SK-N-SH (cell line): ENCODE measurements at regions not wholly inside any gene's neighbourhood (a gene's known extent, or its start where the extent isn't known, plus 50 kb on each side); places are given as distances from the start of the nearest gene placed in this dataset.
A peak's percentile ranks its signal among the peaks of the same experiment; 100 is the strongest.

Experiments
- CTCF ChIA-PET: fragments of 300-600, 350-600 bp; formaldehyde crosslinking; extraction: SDS; loops from one replicate; lab custom pipeline; 2021; lab: Yijun Ruan, JAX
- POLR2A ChIA-PET: fragments of 350-600 bp; sonication (Branson Sonifier 250); formaldehyde crosslinking; extraction: SDS; loops from one replicate; lab custom pipeline; 2020; ENCODE audit warnings: antibody characterized with exemption, inconsistent platforms; lab: Yijun Ruan, JAX
- DNase-seq: peaks from one replicate; pipeline ENCODE4 v3.0.0; 2012
- H2AFZ ChIP-seq: fragments of 200-600 bp; sonication (generic); 2 replicates; pipeline ENCODE4 v1.8.1; 2016; ENCODE audit warnings: antibody characterized with exemption, mild to moderate bottlenecking, low read depth
- H3F3A ChIP-seq: fragments of 200-600 bp; sonication (generic); replicated peaks from 2 replicates; pipeline ENCODE3; 2016; ENCODE audit warnings: antibody characterized with exemption, mild to moderate bottlenecking; ENCODE audit not compliant: insufficient read depth
- H3K27ac ChIP-seq, 2 experiments: fragments of 200-500 bp in 1 of 2; fragments of 200-600 bp in 1 of 2; sonication (Bioruptor generic) in 1 of 2; sonication (generic), shearing (Covaris generic) in 1 of 2; 2 replicates each; pipeline versions ENCODE4 v1.5.1 to v1.6.1; 2014 to 2016; ENCODE audit warnings: low read depth in 2 of 2, inconsistent platforms in 1 of 2, low read length in 1 of 2, mild to moderate bottlenecking in 1 of 2, mixed read lengths in 1 of 2
- H3K27me3 ChIP-seq: fragments of 200-600 bp; sonication (generic), shearing (Covaris generic); 2 replicates; pipeline ENCODE4 v1.6.1; 2016; ENCODE audit warnings: mixed run types; ENCODE audit not compliant: insufficient read depth
- H3K36me3 ChIP-seq, 2 experiments: fragments of 200-500 bp in 1 of 2; fragments of 200-600 bp in 1 of 2; sonication (Bioruptor generic) in 1 of 2; sonication (generic) in 1 of 2; replicated peaks in 1 of 2; 2 replicates each; pipeline versions ENCODE3 to v1.5.1; 2014 to 2016; ENCODE audit warnings: low read length in 1 of 2, mild to moderate bottlenecking in 1 of 2; ENCODE audit not compliant: insufficient read depth in 2 of 2, control insufficient read depth in 1 of 2
- H3K4me1 ChIP-seq, 2 experiments: fragments of 200-500 bp in 1 of 2; fragments of 200-600 bp in 1 of 2; sonication (Bioruptor generic) in 1 of 2; sonication (generic), shearing (Covaris generic) in 1 of 2; 2 replicates each; pipeline versions ENCODE4 v1.5.1 to v1.6.1; 2014 to 2016; ENCODE audit warnings: low read depth in 1 of 2, low read length in 1 of 2, mixed run types in 1 of 2; ENCODE audit not compliant: insufficient read depth in 2 of 2, control insufficient read depth in 1 of 2
- H3K4me2 ChIP-seq: fragments of 200-600 bp; sonication (generic), shearing (Covaris generic); 2 replicates; pipeline ENCODE4 v1.6.1; 2017; ENCODE audit warnings: mixed run types
- H3K4me3 ChIP-seq, 2 experiments: fragments of 200-500 bp in 1 of 2; fragments of 200-600 bp in 1 of 2; sonication (Bioruptor generic) in 1 of 2; sonication (generic), shearing (Covaris generic) in 1 of 2; 2 replicates each; pipeline versions ENCODE4 v1.5.1 to v1.8.1; 2014 to 2016; ENCODE audit warnings: low read depth in 2 of 2, inconsistent platforms in 1 of 2, low read length in 1 of 2, mild to moderate bottlenecking in 1 of 2, mixed read lengths in 1 of 2, moderate library complexity in 1 of 2
- H3K79me2 ChIP-seq: fragments of 200-600 bp; sonication (generic); 2 replicates; pipeline ENCODE4 v1.8.1; 2017; ENCODE audit warnings: mild to moderate bottlenecking; ENCODE audit not compliant: insufficient read depth
- H3K9ac ChIP-seq: fragments of 200-600 bp; sonication (generic); 2 replicates; pipeline ENCODE4 v1.6.1; 2017; ENCODE audit warnings: mixed run types
- H3K9me2 ChIP-seq: fragments of 200-600 bp; sonication (generic); 2 replicates; pipeline ENCODE4 v1.6.1; 2017; ENCODE audit warnings: mixed run types
- H3K9me3 ChIP-seq: fragments of 200-600 bp; sonication (generic); 2 replicates; pipeline ENCODE4 v1.6.1; 2017; ENCODE audit warnings: mixed run types, mild to moderate bottlenecking, moderate library complexity
- H4K20me1 ChIP-seq: fragments of 200-600 bp; sonication (generic); 2 replicates; pipeline ENCODE4 v1.6.1; 2017; ENCODE audit warnings: mild to moderate bottlenecking, mixed run types; ENCODE audit not compliant: insufficient read depth
- ELF1 ChIP-seq: IDR thresholded peaks from 2 replicates; pipeline ENCODE4 v1.4.0; 2012
- EZH2phosphoT487 ChIP-seq: fragments of 200-600 bp; sonication (generic); IDR thresholded peaks from 2 replicates; pipeline ENCODE4 v1.6.1; 2017; ENCODE audit warnings: low read depth, mixed run types, mild to moderate bottlenecking, antibody characterized with exemption, moderate library complexity, borderline replicate concordance
- FOXJ3 ChIP-seq: sonication (generic); formaldehyde crosslinking; IDR thresholded peaks from 2 replicates; pipeline ENCODE4 v1.5.1; 2020; ENCODE audit warnings: mild to moderate bottlenecking, missing genetic modification reagents
- FOXM1 ChIP-seq: IDR thresholded peaks from 2 replicates; pipeline ENCODE4 v1.4.0; 2012; ENCODE audit warnings: low read depth, mild to moderate bottlenecking
- GATA2 ChIP-seq: sonication (generic); formaldehyde crosslinking; IDR thresholded peaks from 2 replicates; pipeline ENCODE4 v1.5.0; 2020; ENCODE audit warnings: mild to moderate bottlenecking, missing genetic modification reagents
- MAX ChIP-seq: IDR thresholded peaks from 2 replicates; pipeline ENCODE4 v1.4.0; 2012; ENCODE audit warnings: low read depth
- NFIC ChIP-seq: IDR thresholded peaks from 2 replicates; pipeline ENCODE4 v1.4.0; 2012; ENCODE audit warnings: borderline replicate concordance
- PBX3 ChIP-seq: IDR thresholded peaks from 2 replicates; pipeline ENCODE4; 2012
- RAD21 ChIP-seq: IDR thresholded peaks from 2 replicates; pipeline ENCODE4 v1.6.1; 2012; ENCODE audit warnings: mild to moderate bottlenecking, low read length
- RCOR1 ChIP-seq: fragments of 150-350 bp; IDR thresholded peaks from 2 replicates; pipeline ENCODE4 v1.6.1; 2017; ENCODE audit warnings: antibody characterized with exemption, low read length
- RFX5 ChIP-seq: IDR thresholded peaks from 2 replicates; pipeline ENCODE4 v1.6.1; 2012; ENCODE audit warnings: mild to moderate bottlenecking, improper control_type of control experiment, low read length
- TEAD4 ChIP-seq: IDR thresholded peaks from 2 replicates; pipeline ENCODE4 v1.4.0; 2012; ENCODE audit warnings: mild to moderate bottlenecking, borderline replicate concordance; ENCODE audit not compliant: insufficient read depth
- USF1 ChIP-seq: IDR thresholded peaks from 2 replicates; pipeline ENCODE4 v1.4.0; 2012; ENCODE audit warnings: low read depth, borderline replicate concordance
- USF2 ChIP-seq: fragments of 150-350 bp; IDR thresholded peaks from 2 replicates; pipeline ENCODE4 v1.6.1; 2017; ENCODE audit warnings: antibody characterized with exemption, low read length, low read depth, borderline replicate concordance
- YY1 ChIP-seq: IDR thresholded peaks from 2 replicates; pipeline ENCODE4 v1.4.0; 2012; ENCODE audit warnings: low read depth, mild to moderate bottlenecking
- WGBS: methylation state at CpG from one replicate; pipeline ENCODE4 v1.1.6; 2017; ENCODE audit warnings: low lambda C conversion rate; 5-methylcytosine and 5-hydroxymethylcytosine counted together

GRCh38 chr1:99591886-99592285 is 54.0 kb upstream of the PALMD start (continued):
- TF ChIP-seq MAX (no peak), ELF1 (no peak), RFX5 (no peak), USF1 (no peak), RAD21 (no peak), RCOR1 (no peak)

- H3K27me3 ChIP-seq = no peaks in the 10 kb centered on the region
- H3K27ac ChIP-seq = no peak overlapping the region
- no peaks in the 10 kb centered on the region for H3K36me3 ChIP-seq
- ChIA-PET POLR2A (no interaction called here), CTCF (no interaction called here)
- peak overlapping the region; percentile 30; the same call in 1 of the 2 replicates for H2AFZ ChIP-seq
- H3K9ac ChIP-seq = no peak overlapping the region
- H3K79me2 ChIP-seq = no peaks in the 10 kb centered on the region
- TF ChIP-seq FOXM1 = no peak
- TF ChIP-seq USF2 = no peak
- TF ChIP-seq PBX3 = no peak
- TF ChIP-seq RAD21 = no peak
- no peak for TF ChIP-seq RCOR1
- no peak overlapping the region for H3K4me2 ChIP-seq
- no peaks in the 10 kb centered on the region for H3K9me2 ChIP-seq
- H3K4me3 ChIP-seq = no peak overlapping the region
- DNase-seq = no peak
- no peaks in the 10 kb centered on the region for H3K9me3 ChIP-seq
- H3F3A ChIP-seq = peaks cover 33% of the 10 kb centered on the region
- 95% methylated on average over 2 of the region's 2 CpGs for WGBS
- H4K20me1 ChIP-seq = no peaks in the 10 kb centered on the region
- H3K4me1 ChIP-seq = peaks cover 0 to 31% of the 10 kb centered on the region in 2 experiments; a peak in 3 of 4 replicates
These were observed 51.7 kb upstream of the PALMD start for GRCh38 chr1:99594205-99594604.

GRCh38 chr1:99595041-99595440 is 50.9 kb upstream of the PALMD start:
- no peak overlapping the region for H3K27ac ChIP-seq
- H3K4me2 ChIP-seq = no peak overlapping the region
- CTCF ChIA-PET = no interaction called here
- no peak overlapping the region; the same call in 1 of the 2 replicates for H2AFZ ChIP-seq
- H4K20me1 ChIP-seq = no peaks in the 10 kb centered on the region
- no peaks in the 10 kb centered on the region for H3K36me3 ChIP-seq
- H3K9ac ChIP-seq = no peak overlapping the region
- no peaks in the 10 kb centered on the region for H3K9me2 ChIP-seq
- POLR2A ChIA-PET = no interaction called here
- TF ChIP-seq NFIC = no peak
- TF ChIP-seq TEAD4 = no peak
- TF ChIP-seq FOXJ3 = no peak
- no peak for TF ChIP-seq FOXM1
- no peak for TF ChIP-seq GATA2 (CRISPR knock-in tag)
- no peak for TF ChIP-seq YY1
- TF ChIP-seq EZH2phosphoT487 = no peak
- no peak for DNase-seq
- no peaks in the 10 kb centered on the region for H3K79me2 ChIP-seq
- peaks cover 34% of the 10 kb centered on the region for H3F3A ChIP-seq
- no peaks in the 10 kb centered on the region for H3K9me3 ChIP-seq
- peaks cover 0 to 26% of the 10 kb centered on the region in 2 experiments; a peak in 3 of 4 replicates for H3K4me1 ChIP-seq
- H3K4me3 ChIP-seq = no peak overlapping the region
- H3K27me3 ChIP-seq = no peaks in the 10 kb centered on the region
